HCT116 (cell line): ENCODE measurements at regions not wholly inside any gene's neighbourhood (a gene's known extent, or its start where the extent isn't known, plus 50 kb on each side); places are given as distances from the start of the nearest gene placed in this dataset.

ENCODE experiments used
- ATAC-seq: fragments of 200-7000 bp; cut with Tn5 transposase; 2 replicates; pipeline ENCODE4 v1.9.1; 2020; ENCODE audit warnings: mild to moderate bottlenecking, moderate library complexity
- BruUV-seq: library from RNA; stranded (reverse); fragments of 400-500 nt; replicated peaks from 2 replicates; lab custom pipeline; 2021; lab: Mats Ljungman, UMichigan
- CTCF ChIA-PET: fragments of 300-600 bp; sonication (Branson Sonifier 250); formaldehyde crosslinking; loops from one replicate; lab custom pipeline; 2021; ENCODE audit warnings: antibody characterized with exemption; lab: Charles Lee
- POLR2A ChIA-PET: fragments of 300-600, 350-600 bp; sonication (Branson Sonifier 250); formaldehyde crosslinking; loops from one replicate; lab custom pipeline; 2021; ENCODE audit warnings: antibody characterized with exemption; lab: Charles Lee
- RAD21 ChIA-PET, 2 experiments: fragments of 300-600 bp; sonication (Branson Sonifier 250); formaldehyde crosslinking; loops; one replicate each; lab custom pipeline; 2023; ENCODE audit warnings: low total read pairs in 2 of 2; ENCODE audit not compliant: uncharacterized antibody in 2 of 2, unreplicated experiment in 2 of 2, low non-redundant PET in 1 of 2; lab: Charles Lee
- DNase-seq: peaks from one replicate; pipeline ENCODE4 v3.0.0-alpha.2; 2010; ENCODE audit warnings: low read depth, low spot score
- H2AFZ ChIP-seq: fragments of 200-600 bp; shearing (Covaris generic), sonication (generic); 2 replicates; pipeline ENCODE4 v1.6.1; 2017; ENCODE audit warnings: low read depth, mixed run types, mixed read lengths, antibody characterized with exemption, low read length; ENCODE audit not compliant: poor library complexity, severe bottlenecking
- H3K27ac ChIP-seq: 2 replicates; pipeline ENCODE4 v1.5.1; 2012; ENCODE audit warnings: low read depth, low read length
- H3K27me3 ChIP-seq: fragments of 200-600 bp; sonication (generic); 2 replicates; pipeline ENCODE4 v1.6.1; 2016; ENCODE audit warnings: mixed run types, low read length, mixed read lengths; ENCODE audit not compliant: insufficient read depth
- H3K36me3 ChIP-seq, 2 experiments: fragments of 200-500 bp in 1 of 2; fragments of 200-600 bp in 1 of 2; sonication (Bioruptor generic) in 1 of 2; sonication (generic) in 1 of 2; 2 replicates each; pipeline versions ENCODE4 v1.5.1 to v1.6.1; 2014 to 2016; ENCODE audit warnings: low read length in 2 of 2, inconsistent platforms in 1 of 2, mixed read lengths in 1 of 2, mixed run types in 1 of 2; ENCODE audit not compliant: insufficient read depth in 2 of 2, control insufficient read depth in 1 of 2
- H3K4me1 ChIP-seq, 2 experiments: fragments of 200-600 bp in 1 of 2; sonication (generic) in 1 of 2; 2 replicates each; pipeline versions ENCODE4 v1.5.1 to v1.6.1; 2012 to 2017; ENCODE audit warnings: low read length in 2 of 2, inconsistent platforms in 1 of 2, mild to moderate bottlenecking in 1 of 2, mixed read lengths in 1 of 2, mixed run types in 1 of 2, moderate library complexity in 1 of 2; ENCODE audit not compliant: insufficient read depth in 2 of 2, control insufficient read depth in 1 of 2
- H3K4me2 ChIP-seq: fragments of 200-600 bp; sonication (generic); 2 replicates; pipeline ENCODE4 v1.6.1; 2017; ENCODE audit warnings: mixed run types, low read length, mixed read lengths
- H3K4me3 ChIP-seq, 2 experiments: fragments of 200-600 bp in 1 of 2; sonication (generic) in 1 of 2; replicated peaks in 1 of 2; 2 replicates each; pipeline ENCODE4 v1.5.1; 2011 to 2016; ENCODE audit warnings: low read length in 2 of 2, control low read depth in 1 of 2, low read depth in 1 of 2, mild to moderate bottlenecking in 1 of 2, mixed read lengths in 1 of 2, mixed run types in 1 of 2
- H3K79me2 ChIP-seq: fragments of 200-600 bp; sonication (generic); 2 replicates; pipeline ENCODE4 v1.6.1; 2017; ENCODE audit warnings: mild to moderate bottlenecking, mixed run types, low read length, moderate library complexity, mixed read lengths; ENCODE audit not compliant: insufficient read depth
- H3K9ac ChIP-seq: fragments of 200-600 bp; sonication (generic); 2 replicates; pipeline ENCODE4 v1.6.1; 2016; ENCODE audit warnings: low read length, mixed read lengths
- H3K9me2 ChIP-seq: fragments of 200-600 bp; sonication (generic), shearing (Covaris generic); 2 replicates; pipeline ENCODE4 v1.6.1; 2017; ENCODE audit warnings: mixed run types, mild to moderate bottlenecking, moderate library complexity; ENCODE audit not compliant: insufficient read depth
- H3K9me3 ChIP-seq, 2 experiments: fragments of 200-500 bp in 1 of 2; fragments of 200-600 bp in 1 of 2; sonication (Bioruptor generic) in 1 of 2; sonication (generic) in 1 of 2; 2 replicates each; pipeline ENCODE4 v1.6.1; 2014 to 2017; ENCODE audit warnings: low read length in 2 of 2, mixed read lengths in 2 of 2, inconsistent platforms in 1 of 2, low read depth in 1 of 2, mild to moderate bottlenecking in 1 of 2, mixed run types in 1 of 2, moderate library complexity in 1 of 2; ENCODE audit not compliant: control insufficient read depth in 1 of 2, insufficient read depth in 1 of 2
- H4K20me1 ChIP-seq: fragments of 200-600 bp; sonication (generic), shearing (Covaris generic); 2 replicates; pipeline ENCODE4 v1.6.1; 2017; ENCODE audit warnings: mixed run types, mild to moderate bottlenecking, moderate library complexity; ENCODE audit not compliant: insufficient read depth
- ATF3 ChIP-seq: IDR thresholded peaks from 2 replicates; pipeline ENCODE4 v1.6.1; 2012
- CBX3 ChIP-seq: IDR thresholded peaks from 2 replicates; pipeline ENCODE4 v1.6.1; 2012; ENCODE audit warnings: low read depth
- CEBPB ChIP-seq: IDR thresholded peaks from 2 replicates; pipeline ENCODE4 v1.6.1; 2012; ENCODE audit warnings: low read depth
- ELF1 ChIP-seq: IDR thresholded peaks from 2 replicates; pipeline ENCODE4 v1.6.1; 2012; ENCODE audit warnings: low read depth, borderline replicate concordance
- EZH2phosphoT487 ChIP-seq: fragments of 200-600 bp; IDR thresholded peaks from 2 replicates; pipeline ENCODE4 v1.6.1; 2018; ENCODE audit warnings: antibody characterized with exemption, borderline replicate concordance
- FOSL1 ChIP-seq: IDR thresholded peaks from 2 replicates; pipeline ENCODE4 v1.6.1; 2012; ENCODE audit warnings: low read depth
- MAX ChIP-seq: IDR thresholded peaks from 2 replicates; pipeline ENCODE4 v1.6.1; 2012
- REST ChIP-seq: IDR thresholded peaks from 2 replicates; pipeline ENCODE4 v1.6.1; 2012; ENCODE audit warnings: low read depth
- SP1 ChIP-seq: IDR thresholded peaks from 2 replicates; pipeline ENCODE4 v1.6.1; 2012; ENCODE audit warnings: low read depth
- YY1 ChIP-seq: IDR thresholded peaks from 2 replicates; pipeline ENCODE4 v1.6.1; 2011; ENCODE audit warnings: low read length, low read depth, moderate library complexity, mild to moderate bottlenecking; ENCODE audit not compliant: insufficient replicate concordance; ENCODE audit errors: extremely low read depth
- ZBTB33 ChIP-seq: IDR thresholded peaks from 2 replicates; pipeline ENCODE4 v1.6.1; 2011; ENCODE audit warnings: mild to moderate bottlenecking, low read length, moderate library complexity; ENCODE audit not compliant: insufficient replicate concordance; ENCODE audit errors: extremely low read depth
- ZFX ChIP-seq: fragments of 450-650 bp; IDR thresholded peaks from 2 replicates; pipeline ENCODE4 v1.6.1; 2017
- ZNF274 ChIP-seq: fragments of 200-500 bp; sonication (Bioruptor generic); IDR thresholded peaks from 2 replicates; pipeline ENCODE4 v1.6.1; 2014; ENCODE audit warnings: mild to moderate bottlenecking, low read depth, low read length, inconsistent platforms
- intact Hi-C: fragments of 100-400 bp; cut with micrococcal nuclease; formaldehyde crosslinking; loops from 2 replicates; pipeline ENCODE4 v1.10.0; 2022

GRCh38 chr3:8343058-8343457, 158.6 kb upstream of the LMCD1 start:
- Histone ChIP-seq H3K9ac (no peak overlapping the region), H3K79me2 (no peaks in the 10 kb centered on the region), H3K4me2 (no peak overlapping the region), H3K4me3 (no peak overlapping the region), H3K4me1 (no peaks in the 10 kb centered on the region), H3K9me2 (no peaks in the 10 kb centered on the region), H3K27ac (no peak overlapping the region), H2AFZ (no peak overlapping the region), H3K9me3 (0 out of 4 replicates have a peak, but pooled peaks cover 0 to 9% of the 10 kb centered on the region in 2 experiments), H4K20me1 (no peaks in the 10 kb centered on the region), H3K36me3 (no peaks in the 10 kb centered on the region), H3K27me3 (no peaks in the 10 kb centered on the region; the same call in 1 of the 2 replicates)
- RAD21 ChIA-PET: no interaction called here
- CTCF ChIA-PET: interaction anchor here (0.7 to 1.2 kb wide), 3 partner anchors 16 to 103 kb away, joined by 3 to 5 read pairs (median 3); no protein-coding TSS in a partner anchor
- DNase-seq (no peak), ATAC-seq (no peak)
- no TSS peak for BruUV-seq
- intact Hi-C loops: no loop called here
- POLR2A ChIA-PET: no interaction called here
- TF ChIP-seq SP1 (no peak), ZFX (no peak), ZBTB33 (no peak), MAX (no peak), CEBPB (no peak), ELF1 (no peak), CBX3 (no peak), FOSL1 (no peak), ATF3 (no peak), EZH2phosphoT487 (no peak), REST (no peak), ZNF274 (no peak), YY1 (no peak)
